Prostate gland (tissue), 2 donors: ENCODE measurements at regions not wholly inside any gene's neighbourhood (a gene's known extent, or its start where the extent isn't known, plus 50 kb on each side); places are given as distances from the start of the nearest gene placed in this dataset.

ENCODE experiments used
- DNase-seq: peaks from one replicate; pipeline ENCODE4 v3.0.0-alpha.2; 2019; ENCODE audit warnings: low spot score
- H3K27ac ChIP-seq, 2 donors: fragments of 200-600 bp; sonication (generic); 2 replicates each; pipeline ENCODE4 v1.5.1; 2017 to 2019
- H3K27me3 ChIP-seq: fragments of 200-600 bp; sonication (generic); replicated peaks from 2 replicates; pipeline ENCODE4 v1.5.1; 2019; ENCODE audit not compliant: insufficient read depth
- H3K36me3 ChIP-seq, 2 donors: fragments of 200-600 bp; sonication (generic); 1 replicate in 1 of 2; 2 replicates in 1 of 2; pipeline versions ENCODE4 v1.5.1 to v1.8.1; 2017 to 2019
- H3K4me1 ChIP-seq: fragments of 200-600 bp; sonication (generic); replicated peaks from 2 replicates; pipeline ENCODE4 v1.5.1; 2019
- H3K4me3 ChIP-seq, 2 donors: fragments of 200-600 bp; sonication (generic); 2 replicates each; pipeline ENCODE4 v1.5.1; 2017 to 2019
- H3K9me3 ChIP-seq: fragments of 200-600 bp; sonication (generic); 2 replicates; pipeline ENCODE4 v1.5.1; 2017
- POLR2A ChIP-seq: fragments of 450-650 bp; IDR thresholded peaks from one replicate; pipeline ENCODE4 v1.6.1; 2016; ENCODE audit warnings: antibody characterized with exemption, mild to moderate bottlenecking
- POLR2AphosphoS5 ChIP-seq: sonication (generic); formaldehyde crosslinking; IDR thresholded peaks from one replicate; pipeline ENCODE4 v1.6.1; 2017; ENCODE audit warnings: antibody characterized with exemption
- WGBS: methylation state at CpG from one replicate; pipeline ENCODE4 v1.1.5; 2018; 5-methylcytosine and 5-hydroxymethylcytosine counted together
- intact Hi-C: fragments of 100-400 bp; cut with DNase I; formaldehyde crosslinking; loops from one replicate; pipeline ENCODE4 v1.14.2; 2022
- TF ChIP-seq, protein P1 (sequence below), 4 experiments: fragments of 200-600 bp in 2 of 4; fragments of 450-650 bp in 2 of 4; sonication (generic) in 2 of 4; IDR thresholded peaks; 1 replicate in 3 of 4; 2 replicates in 1 of 4; pipeline ENCODE4 v1.5.1; 2016 to 2019; ENCODE audit warnings: antibody characterized with exemption in 4 of 4, mild to moderate bottlenecking in 2 of 4, moderate library complexity in 2 of 4

- intact Hi-C loops, result no loop called here
- TF ChIP-seq POLR2A, result no peak
- TF ChIP-seq, protein P1, sequence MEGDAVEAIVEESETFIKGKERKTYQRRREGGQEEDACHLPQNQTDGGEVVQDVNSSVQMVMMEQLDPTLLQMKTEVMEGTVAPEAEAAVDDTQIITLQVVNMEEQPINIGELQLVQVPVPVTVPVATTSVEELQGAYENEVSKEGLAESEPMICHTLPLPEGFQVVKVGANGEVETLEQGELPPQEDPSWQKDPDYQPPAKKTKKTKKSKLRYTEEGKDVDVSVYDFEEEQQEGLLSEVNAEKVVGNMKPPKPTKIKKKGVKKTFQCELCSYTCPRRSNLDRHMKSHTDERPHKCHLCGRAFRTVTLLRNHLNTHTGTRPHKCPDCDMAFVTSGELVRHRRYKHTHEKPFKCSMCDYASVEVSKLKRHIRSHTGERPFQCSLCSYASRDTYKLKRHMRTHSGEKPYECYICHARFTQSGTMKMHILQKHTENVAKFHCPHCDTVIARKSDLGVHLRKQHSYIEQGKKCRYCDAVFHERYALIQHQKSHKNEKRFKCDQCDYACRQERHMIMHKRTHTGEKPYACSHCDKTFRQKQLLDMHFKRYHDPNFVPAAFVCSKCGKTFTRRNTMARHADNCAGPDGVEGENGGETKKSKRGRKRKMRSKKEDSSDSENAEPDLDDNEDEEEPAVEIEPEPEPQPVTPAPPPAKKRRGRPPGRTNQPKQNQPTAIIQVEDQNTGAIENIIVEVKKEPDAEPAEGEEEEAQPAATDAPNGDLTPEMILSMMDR (IDR thresholded peaks at IDR 0.05), result no peak
- TF ChIP-seq POLR2AphosphoS5, result no peak
These were observed 111.9 kb upstream of the REG3A start for GRCh38 chr2:79271456-79271855.

DNA sequence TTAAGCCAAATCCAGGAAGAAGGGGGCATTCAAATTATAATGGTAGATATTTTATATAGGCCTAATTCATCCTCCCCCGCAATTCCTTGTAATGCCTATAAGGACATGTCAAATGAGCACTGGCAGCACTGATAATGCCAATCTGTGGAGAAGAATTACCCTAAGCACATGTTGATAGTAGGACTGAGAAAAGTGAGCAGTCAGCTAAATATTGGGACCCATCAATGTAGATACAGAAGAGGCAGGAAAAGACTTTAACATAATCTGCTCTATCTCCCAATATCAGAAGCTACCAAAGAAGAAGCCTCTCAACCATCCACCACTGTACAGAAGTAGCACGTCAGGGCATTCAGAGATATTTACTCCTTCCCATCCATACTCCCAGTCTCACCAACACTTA is 101.3 kb upstream of the REG3A start:
- no peak overlapping the region for H3K27ac ChIP-seq
- 89% methylated on average over 2 of the region's 2 CpGs for WGBS
- no peaks in the 10 kb centered on the region for H3K36me3 ChIP-seq
- no peaks in the 10 kb centered on the region for H3K9me3 ChIP-seq
- TF ChIP-seq POLR2A, result no peak
- no peak for TF ChIP-seq POLR2AphosphoS5
- TF ChIP-seq, protein P1 (IDR thresholded peaks at IDR 0.05), result no peak
- intact Hi-C loops, result no loop called here
- H3K27me3 ChIP-seq, result no peaks in the 10 kb centered on the region
- no peak overlapping the region for H3K4me3 ChIP-seq
- H3K4me1 ChIP-seq, result no peaks in the 10 kb centered on the region
- no peak for DNase-seq

More at GRCh38 chr2:79271456-79271855, 111.9 kb upstream of the REG3A start:
- Histone ChIP-seq H3K9me3 (no peaks in the 10 kb centered on the region), H3K27ac (no peak overlapping the region), H3K4me1 (no peaks in the 10 kb centered on the region), H3K36me3 (no peaks in the 10 kb centered on the region), H3K27me3 (no peaks in the 10 kb centered on the region), H3K4me3 (no peak overlapping the region)
- DNase-seq, result no peak
- 26% methylated on average over 3 of the region's 3 CpGs for WGBS

DNA sequence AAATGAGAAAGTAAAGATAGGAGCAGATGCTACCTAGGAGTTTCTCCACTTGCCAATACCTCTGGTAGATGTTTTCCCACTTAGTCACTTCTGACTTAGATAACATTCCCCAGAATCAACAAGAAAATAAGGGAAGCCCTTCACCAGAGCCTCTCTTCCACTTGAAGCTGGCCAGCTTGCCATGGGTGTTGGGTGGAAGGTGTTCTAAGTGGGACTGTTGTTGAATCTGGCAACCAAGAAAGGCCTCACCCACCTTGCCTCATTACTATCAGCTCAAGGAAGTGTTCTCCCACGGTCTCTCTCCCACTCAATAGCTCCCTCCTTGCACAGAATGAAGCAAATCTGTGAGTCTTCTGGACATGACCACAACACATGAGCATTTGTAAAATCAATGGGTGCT is 100.4 kb upstream of the REG3A start:
- WGBS, result 65% methylated on average over 1 of the region's 1 CpG

DNA sequence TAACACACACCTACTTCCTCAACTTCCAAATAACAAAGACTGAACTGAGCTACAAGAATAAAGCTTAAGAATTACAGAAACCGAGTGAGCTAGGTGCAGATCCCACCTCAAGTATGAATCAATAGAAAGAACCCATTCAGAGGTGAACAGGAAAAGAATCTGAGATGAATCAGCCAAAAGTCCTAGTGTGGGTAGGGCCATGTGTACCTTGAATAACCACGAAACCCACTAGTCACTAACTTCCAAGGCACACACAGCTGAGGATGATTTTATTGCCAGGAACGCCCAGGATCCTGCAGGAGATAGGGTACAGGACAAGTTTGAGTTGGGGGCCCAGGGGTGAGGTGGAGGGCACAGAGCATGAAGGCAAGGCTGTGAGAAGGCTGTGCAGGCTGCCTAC is 99.7 kb upstream of the REG3A start:
- no peak for DNase-seq
- TF ChIP-seq POLR2AphosphoS5, result no peak
- no peak for TF ChIP-seq POLR2A
- TF ChIP-seq, protein P1 (IDR thresholded peaks at IDR 0.05), result no peak
- 54% methylated on average over 3 of the region's 3 CpGs for WGBS
- H3K9me3 ChIP-seq, result no peaks in the 10 kb centered on the region
- H3K27ac ChIP-seq, result no peak overlapping the region
- no peak overlapping the region for H3K4me3 ChIP-seq
- H3K36me3 ChIP-seq, result no peaks in the 10 kb centered on the region
- no peaks in the 10 kb centered on the region for H3K4me1 ChIP-seq
- intact Hi-C loops, result no loop called here
- H3K27me3 ChIP-seq, result no peaks in the 10 kb centered on the region

More for the DNA sequence above, 100.4 kb upstream of the REG3A start:
- H3K27ac ChIP-seq, result no peak overlapping the region
- DNase-seq, result no peak
- TF ChIP-seq, protein P1 (IDR thresholded peaks at IDR 0.05), result no peak
- TF ChIP-seq POLR2A (no peak), POLR2AphosphoS5 (no peak)
- H3K9me3 ChIP-seq, result no peaks in the 10 kb centered on the region
- intact Hi-C loops, result no loop called here
- H3K36me3 ChIP-seq, result no peaks in the 10 kb centered on the region
- no peaks in the 10 kb centered on the region for H3K4me1 ChIP-seq
- no peaks in the 10 kb centered on the region for H3K27me3 ChIP-seq
- no peak overlapping the region for H3K4me3 ChIP-seq

- no peak for TF ChIP-seq POLR2AphosphoS5
- TF ChIP-seq, protein P1 (IDR thresholded peaks at IDR 0.05), result no peak
- TF ChIP-seq POLR2A, result no peak
- Histone ChIP-seq H3K4me1 (no peaks in the 10 kb centered on the region), H3K27me3 (no peaks in the 10 kb centered on the region), H3K9me3 (no peaks in the 10 kb centered on the region), H3K27ac (no peak overlapping the region), H3K4me3 (no peak overlapping the region), H3K36me3 (no peaks in the 10 kb centered on the region)
- WGBS, result 60% methylated on average over 2 of the region's 2 CpGs
- DNase-seq, result no peak
- intact Hi-C loops, result no loop called here
These were observed 93.8 kb upstream of the REG3A start for GRCh38 chr2:79253243-79253774.
